Parathyroid adenoma (tissue), 2 donors: ENCODE measurements at regions not wholly inside any gene's neighbourhood (a gene's known extent, or its start where the extent isn't known, plus 50 kb on each side); places are given as distances from the start of the nearest gene placed in this dataset.

ENCODE experiments used
- H2AFZ ChIP-seq: fragments of 300-600 bp; sonication (generic); one replicate; pipeline ENCODE4 v1.7.0; 2017; ENCODE audit warnings: antibody characterized with exemption, mild to moderate bottlenecking
- H3K27ac ChIP-seq: fragments of 300-600 bp; sonication (generic); one replicate; pipeline ENCODE4 v1.7.0; 2017
- H3K27me3 ChIP-seq: fragments of 300-600 bp; sonication (generic); one replicate; pipeline ENCODE4 v1.7.0; 2017; ENCODE audit warnings: low read length; ENCODE audit not compliant: control insufficient read depth, insufficient read depth
- H3K36me3 ChIP-seq: fragments of 300-600 bp; sonication (generic); one replicate; pipeline ENCODE4 v1.7.0; 2017; ENCODE audit warnings: low read length; ENCODE audit not compliant: control insufficient read depth, insufficient read depth
- H3K4me1 ChIP-seq: fragments of 300-600 bp; sonication (generic); one replicate; pipeline ENCODE4 v1.7.0; 2017; ENCODE audit warnings: control low read depth
- H3K4me2 ChIP-seq: fragments of 300-600 bp; sonication (generic); one replicate; pipeline ENCODE4 v1.7.0; 2017; ENCODE audit warnings: low read length
- H3K4me3 ChIP-seq: fragments of 300-600 bp; sonication (generic); one replicate; pipeline ENCODE4 v1.7.0; 2017; ENCODE audit warnings: low read depth, low read length
- H3K79me2 ChIP-seq: fragments of 300-600 bp; sonication (generic); one replicate; pipeline ENCODE4 v1.7.0; 2017; ENCODE audit warnings: control low read depth
- H3K9ac ChIP-seq: fragments of 300-600 bp; sonication (generic); one replicate; pipeline ENCODE4 v1.7.0; 2017; ENCODE audit warnings: mild to moderate bottlenecking
- H3K9me3 ChIP-seq: fragments of 300-600 bp; sonication (generic); one replicate; pipeline ENCODE4 v1.7.0; 2017; ENCODE audit warnings: low read length; ENCODE audit not compliant: control insufficient read depth
- CTCF ChIP-seq: fragments of 300-600 bp; sonication (generic); IDR thresholded peaks from one replicate; pipeline ENCODE4 v1.7.0; 2017; ENCODE audit warnings: antibody characterized with exemption, mild to moderate bottlenecking
- donor health status: primary hyperparathyroidism.

- Histone ChIP-seq H3K79me2 (no peaks in the 10 kb centered on the region), H3K4me1 (no peaks in the 10 kb centered on the region), H3K4me2 (no peak overlapping the region), H3K9ac (no peak overlapping the region), H3K9me3 (no peaks in the 10 kb centered on the region), H3K27me3 (no peaks in the 10 kb centered on the region), H3K27ac (no peak overlapping the region), H3K36me3 (no peaks in the 10 kb centered on the region), H2AFZ (no peak overlapping the region), H3K4me3 (no peak overlapping the region)
- TF ChIP-seq CTCF: no peak
Observed at GRCh38 chr6:49329186-49329585, 133.9 kb downstream of the MMUT start.

- Histone ChIP-seq H3K9me3 (no peaks in the 10 kb centered on the region), H3K27me3 (no peaks in the 10 kb centered on the region), H3K4me3 (no peak overlapping the region), H2AFZ (no peak overlapping the region), H3K79me2 (no peaks in the 10 kb centered on the region), H3K4me1 (no peaks in the 10 kb centered on the region), H3K4me2 (no peak overlapping the region), H3K36me3 (no peaks in the 10 kb centered on the region), H3K9ac (no peak overlapping the region), H3K27ac (no peak overlapping the region)
- no peak for TF ChIP-seq CTCF
Observed at GRCh38 chr6:49328051-49328744, 134.9 kb downstream of the MMUT start.

GRCh38 chr6:49327571-49327970 is 135.5 kb downstream of the MMUT start:
- no peak overlapping the region for H3K9ac ChIP-seq
- no peaks in the 10 kb centered on the region for H3K36me3 ChIP-seq
- H3K9me3 ChIP-seq: no peaks in the 10 kb centered on the region
- H2AFZ ChIP-seq: no peak overlapping the region
- no peak overlapping the region for H3K27ac ChIP-seq
- no peaks in the 10 kb centered on the region for H3K27me3 ChIP-seq
- H3K4me1 ChIP-seq: no peaks in the 10 kb centered on the region
- no peak for TF ChIP-seq CTCF
- H3K4me2 ChIP-seq: no peak overlapping the region
- no peak overlapping the region for H3K4me3 ChIP-seq
- no peaks in the 10 kb centered on the region for H3K79me2 ChIP-seq

DNA sequence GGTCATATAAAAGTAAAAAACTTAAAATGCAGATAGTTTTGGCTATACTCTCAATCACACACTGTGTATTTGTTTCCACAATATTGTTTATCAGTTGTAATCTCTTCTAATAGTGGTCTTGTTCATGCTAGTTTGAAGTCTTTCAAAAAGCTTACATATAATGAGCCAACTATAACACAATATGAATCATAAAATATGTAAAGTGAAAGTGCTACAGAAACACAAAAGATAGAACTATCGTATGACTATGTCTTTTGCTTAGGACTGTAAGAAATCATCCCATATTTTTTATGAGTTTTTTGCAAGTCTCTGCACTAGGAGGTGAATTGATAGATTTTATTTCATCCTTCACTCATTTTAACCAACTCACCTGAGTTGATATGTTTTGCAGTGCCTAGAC is 136.0 kb downstream of the MMUT start:
- H3K27ac ChIP-seq: no peak overlapping the region

More for the DNA sequence above, 136.0 kb downstream of the MMUT start:
- no peaks in the 10 kb centered on the region for H3K9me3 ChIP-seq
- TF ChIP-seq CTCF: no peak
- H3K4me1 ChIP-seq: no peaks in the 10 kb centered on the region
- H3K4me3 ChIP-seq: no peak overlapping the region
- no peak overlapping the region for H3K4me2 ChIP-seq
- no peak overlapping the region for H2AFZ ChIP-seq
- no peak overlapping the region for H3K9ac ChIP-seq
- no peaks in the 10 kb centered on the region for H3K27me3 ChIP-seq
- no peaks in the 10 kb centered on the region for H3K36me3 ChIP-seq
- H3K79me2 ChIP-seq: no peaks in the 10 kb centered on the region
